GM21515 (cell line): ENCODE measurements at regions not wholly inside any gene's neighbourhood (a gene's known extent, or its start where the extent isn't known, plus 50 kb on each side); places are given as distances from the start of the nearest gene placed in this dataset.

Source experiments
- ATAC-seq: cut with Tn5 transposase; IDR thresholded peaks from one replicate; pipeline ENCODE4 v1.9.1; 2021; ENCODE audit not compliant: unreplicated experiment

DNA sequence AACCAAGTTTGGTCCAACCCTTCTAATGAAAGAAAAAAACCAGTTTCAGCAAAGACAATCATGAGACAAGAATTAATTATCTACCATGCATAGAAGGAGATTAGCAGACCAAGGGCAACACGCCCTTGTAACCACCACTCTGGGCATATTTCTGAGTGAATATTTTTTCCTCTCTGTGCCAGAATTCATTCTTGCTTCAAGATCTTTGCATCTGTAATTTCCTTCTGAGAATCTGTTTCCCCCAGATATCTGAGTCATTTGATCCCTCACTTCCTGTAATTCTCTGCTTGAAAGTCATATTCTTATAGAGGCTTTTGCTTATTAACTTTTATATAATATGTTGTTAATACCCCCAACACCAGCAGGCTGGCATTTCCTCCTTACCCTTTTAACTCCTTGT lies 243.7 kb downstream of the SLC16A7 start:
- no peak for ATAC-seq

DNA sequence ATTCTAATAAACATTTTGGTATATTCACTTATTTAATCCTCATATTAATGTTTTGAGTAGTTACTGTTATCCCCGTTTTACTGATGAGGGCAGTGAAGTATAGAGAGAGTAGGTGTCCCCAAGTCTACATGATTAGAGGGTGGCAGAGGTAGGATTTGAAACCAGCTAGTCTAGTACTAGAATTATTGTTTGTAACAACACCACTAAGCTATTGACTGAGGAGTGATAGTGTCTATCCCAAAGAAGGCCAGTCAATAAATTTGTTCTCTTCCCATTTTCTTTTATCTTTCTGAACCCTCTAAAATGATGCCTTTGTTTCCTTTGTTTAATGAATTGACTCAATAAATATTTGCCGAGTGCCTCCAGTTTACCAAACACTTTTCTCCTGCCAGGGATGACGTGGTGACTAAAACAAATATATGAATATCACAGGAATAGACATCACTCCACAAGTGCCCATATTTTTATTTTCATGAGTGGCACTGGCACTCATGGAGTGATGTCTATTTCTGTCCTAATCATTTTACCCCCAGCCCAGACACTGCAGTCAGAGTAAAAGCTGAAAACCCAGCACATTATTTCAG lies 247.5 kb downstream of the SLC16A7 start:
- ATAC-seq, result no peak

- no peak for ATAC-seq
These were observed 248.9 kb downstream of the SLC16A7 start for GRCh38 chr12:59844750-59845149.

- ATAC-seq, result no peak
These were observed 249.5 kb downstream of the SLC16A7 start for GRCh38 chr12:59845293-59845692.

GRCh38 chr12:59847127-59847526 lies 251.3 kb downstream of the SLC16A7 start:
- ATAC-seq, result no peak

GRCh38 chr12:59850268-59850667 lies 254.4 kb downstream of the SLC16A7 start:
- no peak for ATAC-seq

DNA sequence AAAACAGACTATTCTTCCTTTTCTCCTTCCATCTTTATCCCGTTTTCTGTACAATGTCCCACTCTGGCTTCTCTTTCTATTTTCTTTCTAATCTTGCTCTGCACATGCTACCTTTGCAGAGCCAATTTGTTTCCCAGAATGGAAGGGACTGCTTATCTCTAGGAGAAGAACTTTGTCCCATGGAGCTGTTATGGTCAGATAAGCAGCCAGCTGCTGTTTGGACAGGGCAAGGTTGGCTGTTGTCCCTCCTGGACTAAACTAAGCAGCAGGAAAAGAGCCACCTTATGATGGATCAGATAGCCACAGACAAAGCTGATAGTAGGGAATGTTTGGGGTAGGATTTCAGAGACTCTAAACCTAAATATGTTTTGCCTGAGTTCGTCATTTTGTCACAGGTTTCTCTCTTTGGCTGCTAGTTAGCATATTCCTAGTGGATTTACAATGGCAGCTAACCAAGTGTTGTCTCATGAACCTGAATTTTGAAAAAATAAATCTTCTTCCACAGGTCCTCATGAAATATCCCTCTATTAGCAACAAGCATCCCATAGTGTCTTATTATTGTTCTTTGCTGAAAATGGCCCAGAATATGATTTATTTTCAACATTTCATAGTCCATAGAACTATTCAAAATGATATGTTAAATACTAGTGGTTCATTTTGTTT lies 262.8 kb downstream of the SLC16A7 start:
- no peak for ATAC-seq

DNA sequence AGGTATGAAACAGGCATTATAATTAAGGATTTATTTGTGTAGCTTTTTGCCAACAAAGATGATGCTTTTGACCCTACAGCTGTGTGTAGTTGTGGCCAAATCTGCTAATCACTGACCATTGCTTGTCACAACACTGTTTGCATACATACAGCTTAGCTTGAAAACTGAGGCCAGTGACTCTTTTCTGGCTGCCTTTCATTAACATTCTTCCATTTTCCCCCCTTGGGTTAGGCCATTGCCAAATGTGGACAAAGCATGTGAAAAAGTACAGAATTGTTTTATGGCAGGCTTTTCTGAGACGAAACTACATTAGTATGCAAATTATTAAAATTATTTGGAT lies 263.3 kb downstream of the SLC16A7 start:
- no peak for ATAC-seq

- no peak for ATAC-seq
These were observed 265.8 kb downstream of the SLC16A7 start for GRCh38 chr12:59861635-59862034.

GRCh38 chr12:59867055-59867454 lies 271.2 kb downstream of the SLC16A7 start:
- ATAC-seq, result no peak

DNA sequence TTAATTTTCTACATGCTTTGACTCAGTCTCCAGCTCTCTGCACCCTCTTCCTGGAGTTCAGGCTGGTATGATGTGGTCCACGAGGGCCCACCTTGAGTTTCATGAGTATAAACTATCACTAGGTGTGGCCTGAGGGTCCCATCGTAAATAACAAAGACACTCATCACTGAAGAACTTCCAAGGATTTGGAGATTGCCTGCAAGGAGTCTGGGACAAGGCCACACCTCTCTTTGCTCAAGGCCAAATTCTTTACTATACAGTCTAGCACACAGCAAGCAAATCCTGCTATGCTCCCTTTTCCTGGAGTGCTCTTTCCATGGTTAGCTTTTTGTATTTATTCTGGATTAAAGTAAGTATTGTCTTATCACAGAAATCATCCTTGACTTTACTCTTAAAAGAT lies 271.9 kb downstream of the SLC16A7 start:
- ATAC-seq, result no peak

- no peak for ATAC-seq
These were observed 275.9 kb downstream of the SLC16A7 start for GRCh38 chr12:59871779-59872178.

DNA sequence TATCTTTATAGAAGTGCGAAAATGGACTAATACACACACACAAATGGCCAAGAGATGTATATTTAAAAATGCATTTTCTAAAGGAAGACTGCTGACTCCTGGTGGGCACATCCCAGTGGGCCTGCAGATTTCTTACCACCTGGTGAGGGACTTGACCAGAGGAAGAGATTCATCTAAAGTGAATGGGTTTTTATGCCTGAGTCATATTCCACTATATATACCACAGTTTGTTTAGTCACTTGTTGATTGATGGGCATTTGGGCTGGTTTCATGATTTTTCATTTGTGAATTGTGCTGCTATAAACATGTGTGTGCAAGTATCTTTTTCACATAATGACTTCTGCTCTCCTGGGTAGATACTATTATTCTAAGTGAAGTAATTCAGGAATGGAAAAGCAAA lies 277.3 kb downstream of the SLC16A7 start:
- no peak for ATAC-seq

GRCh38 chr12:59874781-59875180 lies 279.0 kb downstream of the SLC16A7 start:
- no peak for ATAC-seq

- no peak for ATAC-seq
These were observed 290.4 kb downstream of the SLC16A7 start for GRCh38 chr12:59886131-59886733.

DNA sequence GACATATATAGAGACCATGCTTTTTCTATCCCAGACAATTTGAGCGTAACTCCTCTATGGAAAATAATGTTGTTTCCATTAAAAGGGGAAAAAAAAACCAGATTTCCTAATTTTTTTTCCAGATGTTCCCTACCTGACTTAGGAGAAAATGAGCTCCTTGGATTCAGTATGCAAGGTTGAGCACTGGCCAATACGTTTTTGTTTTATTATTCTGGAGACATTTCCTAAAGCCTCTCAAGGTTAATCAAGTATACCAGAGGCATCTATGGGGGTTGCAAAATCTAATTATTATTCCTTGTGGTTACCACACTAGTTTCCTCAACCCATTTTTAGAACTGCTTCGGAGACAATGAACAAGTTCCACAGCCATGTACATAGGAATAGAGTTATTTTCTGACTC lies 291.3 kb downstream of the SLC16A7 start:
- ATAC-seq, result no peak

GRCh38 chr12:59890896-59891579 lies 295.2 kb downstream of the SLC16A7 start:
- ATAC-seq, result no peak

- ATAC-seq, result no peak
These were observed 299.4 kb downstream of the SLC16A7 start for GRCh38 chr12:59895166-59895775.

GRCh38 chr12:59904874-59905521 lies 309.2 kb downstream of the SLC16A7 start:
- ATAC-seq, result no peak

DNA sequence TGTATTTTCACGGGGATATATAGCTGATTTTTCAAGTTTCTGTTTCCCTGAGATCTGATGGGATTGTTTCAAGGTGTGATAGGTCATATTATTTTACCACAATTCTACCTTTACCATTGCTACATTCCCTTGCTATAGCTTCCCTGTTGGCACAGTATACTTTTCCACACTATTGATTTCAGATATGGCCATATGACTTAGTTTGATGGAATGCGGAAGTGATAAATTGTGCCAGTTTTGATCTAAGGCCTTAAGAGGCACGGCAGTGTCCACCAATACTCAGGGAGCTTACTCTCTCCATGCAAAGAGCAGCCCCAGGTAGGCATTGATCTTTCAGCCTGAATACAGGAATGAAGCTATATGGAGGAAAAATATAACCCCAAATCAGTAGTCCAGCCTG lies 315.7 kb downstream of the SLC16A7 start:
- ATAC-seq, result no peak

GRCh38 chr12:59916988-59917387 lies 321.2 kb downstream of the SLC16A7 start:
- ATAC-seq, result no peak
